Thyroid gland (tissue), 4 donors: ENCODE measurements at regions not wholly inside any gene's neighbourhood (a gene's known extent, or its start where the extent isn't known, plus 50 kb on each side); places are given as distances from the start of the nearest gene placed in this dataset.

Experiments
- DNase-seq, 2 donors: peaks; one replicate each; pipeline ENCODE4 v3.0.0-alpha.2; 2019
- H3K27ac ChIP-seq, 3 donors: fragments of 200-600 bp; sonication (generic); 1 replicate in 2 of 3; 2 replicates in 1 of 3; pipeline ENCODE4 v1.5.1; 2016 to 2019; ENCODE audit warnings: mild to moderate bottlenecking in 1 of 3, moderate library complexity in 1 of 3
- H3K27me3 ChIP-seq: fragments of 200-600 bp; sonication (generic); one replicate; pipeline ENCODE4 v1.5.1; 2019
- H3K36me3 ChIP-seq, 2 donors: fragments of 200-600 bp; sonication (generic); one replicate each; pipeline ENCODE4 v1.5.1; 2016 to 2019
- H3K4me1 ChIP-seq, 2 donors: fragments of 200-600 bp; sonication (generic); one replicate each; pipeline ENCODE4 v1.5.1; 2017 to 2019
- H3K4me3 ChIP-seq, 3 donors: fragments of 200-600 bp; sonication (generic); replicated peaks in 1 of 3; 1 replicate in 2 of 3; 2 replicates in 1 of 3; pipeline ENCODE4 v1.5.1; 2016; ENCODE audit warnings: mild to moderate bottlenecking in 1 of 3
- H3K9me3 ChIP-seq: fragments of 200-600 bp; sonication (generic); one replicate; pipeline ENCODE4 v1.5.1; 2017
- POLR2A ChIP-seq, 2 donors: fragments of 450-650 bp; IDR thresholded peaks; one replicate each; pipeline ENCODE4 v1.6.1; 2017; ENCODE audit warnings: antibody characterized with exemption in 2 of 2, mild to moderate bottlenecking in 2 of 2, moderate library complexity in 1 of 2
- whole genome bisulfite sequencing, 2 donors: methylation state at CpG; one replicate each; pipeline ENCODE4 v1.1.5; 2017; 5-methylcytosine and 5-hydroxymethylcytosine counted together
- intact Hi-C: fragments of 100-400 bp; cut with DNase I; formaldehyde crosslinking; loops from one replicate; pipeline ENCODE4 v1.15.1; 2023
- TF ChIP-seq, protein P1 (sequence below), 6 experiments: fragments of 200-600 bp in 3 of 6; fragments of 450-650 bp in 3 of 6; sonication (generic) in 3 of 6; IDR thresholded peaks; one replicate each; pipeline ENCODE4 v1.5.1; 2016 to 2019; ENCODE audit warnings: antibody characterized with exemption in 6 of 6, mild to moderate bottlenecking in 2 of 6, inconsistent platforms in 1 of 6, moderate library complexity in 1 of 6

DNA sequence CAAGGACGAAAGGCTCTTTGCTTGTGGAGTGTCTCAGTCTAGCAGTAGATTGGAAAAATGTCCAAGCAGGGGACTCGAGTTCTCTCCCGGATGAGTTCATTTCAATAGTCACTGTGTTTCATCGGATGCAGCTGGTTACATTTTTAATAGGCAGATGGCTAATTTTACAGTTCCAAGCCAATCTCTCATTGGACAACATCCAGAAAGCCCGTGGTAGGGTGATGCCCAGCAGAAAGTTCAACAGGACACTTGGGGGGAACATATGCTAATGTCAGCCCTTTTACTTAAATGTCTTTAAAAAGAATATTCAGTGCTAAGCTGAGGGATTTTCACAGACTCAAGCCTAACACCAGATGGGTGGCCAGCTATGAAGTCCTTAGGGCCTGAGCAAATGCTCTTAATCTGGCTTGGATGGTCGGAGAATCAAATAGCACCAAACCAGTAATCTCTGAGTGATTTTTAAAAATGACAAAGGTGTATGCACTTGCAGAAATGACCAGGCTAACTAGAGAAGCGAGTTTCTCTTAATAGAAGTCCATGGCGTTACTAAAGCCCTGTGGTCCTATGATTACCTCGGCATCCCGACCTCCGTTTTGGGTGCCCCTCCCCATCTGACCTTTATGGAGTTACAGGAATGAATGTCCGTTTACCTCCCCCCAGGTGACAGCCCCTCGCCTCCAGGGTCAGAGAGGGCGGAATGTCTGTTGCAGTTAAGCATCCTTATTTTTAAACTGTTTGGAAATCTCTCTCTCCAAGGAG, 289.2 kb upstream of the SALL1 start:
- WGBS, 2 donors, result 37 to 39% methylated on average over 14 of the region's 14 CpGs
- no peaks in the 10 kb centered on the region for H3K27me3 ChIP-seq
- DNase-seq, result no peak
- H3K27ac ChIP-seq, result no peak overlapping the region
- TF ChIP-seq, protein P1, sequence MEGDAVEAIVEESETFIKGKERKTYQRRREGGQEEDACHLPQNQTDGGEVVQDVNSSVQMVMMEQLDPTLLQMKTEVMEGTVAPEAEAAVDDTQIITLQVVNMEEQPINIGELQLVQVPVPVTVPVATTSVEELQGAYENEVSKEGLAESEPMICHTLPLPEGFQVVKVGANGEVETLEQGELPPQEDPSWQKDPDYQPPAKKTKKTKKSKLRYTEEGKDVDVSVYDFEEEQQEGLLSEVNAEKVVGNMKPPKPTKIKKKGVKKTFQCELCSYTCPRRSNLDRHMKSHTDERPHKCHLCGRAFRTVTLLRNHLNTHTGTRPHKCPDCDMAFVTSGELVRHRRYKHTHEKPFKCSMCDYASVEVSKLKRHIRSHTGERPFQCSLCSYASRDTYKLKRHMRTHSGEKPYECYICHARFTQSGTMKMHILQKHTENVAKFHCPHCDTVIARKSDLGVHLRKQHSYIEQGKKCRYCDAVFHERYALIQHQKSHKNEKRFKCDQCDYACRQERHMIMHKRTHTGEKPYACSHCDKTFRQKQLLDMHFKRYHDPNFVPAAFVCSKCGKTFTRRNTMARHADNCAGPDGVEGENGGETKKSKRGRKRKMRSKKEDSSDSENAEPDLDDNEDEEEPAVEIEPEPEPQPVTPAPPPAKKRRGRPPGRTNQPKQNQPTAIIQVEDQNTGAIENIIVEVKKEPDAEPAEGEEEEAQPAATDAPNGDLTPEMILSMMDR (IDR thresholded peaks at IDR 0.05), result no peak
- no peak for TF ChIP-seq POLR2A (IDR thresholded peaks at IDR 0.05)
- no peaks in the 10 kb centered on the region for H3K4me1 ChIP-seq
- H3K4me3 ChIP-seq, result no peak overlapping the region
- intact Hi-C loops, result no loop called here
- H3K9me3 ChIP-seq, result no peaks in the 10 kb centered on the region
- no peaks in the 10 kb centered on the region for H3K36me3 ChIP-seq

DNA sequence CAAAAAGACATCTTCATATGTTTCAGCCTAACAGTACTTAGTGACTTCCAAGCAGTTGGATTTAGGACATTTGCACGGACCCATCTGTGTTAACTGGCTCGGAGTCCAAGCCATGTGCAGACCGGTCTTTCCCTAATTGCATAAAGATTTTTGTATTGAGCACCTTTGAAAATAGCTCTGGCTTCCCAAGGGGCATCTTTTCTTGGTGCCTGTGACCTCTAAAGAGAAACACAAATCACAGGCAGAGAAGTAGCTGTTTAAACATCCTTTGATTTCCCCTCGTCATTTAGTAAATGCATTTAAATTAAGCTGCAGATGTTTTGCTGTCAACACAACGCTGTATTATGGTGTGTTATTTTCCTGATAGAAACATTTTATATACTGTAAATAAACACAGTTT, 288.2 kb upstream of the SALL1 start:
- Histone ChIP-seq H3K4me1 (no peaks in the 10 kb centered on the region), H3K36me3 (no peaks in the 10 kb centered on the region), H3K9me3 (no peaks in the 10 kb centered on the region), H3K4me3 (no peak overlapping the region), H3K27ac (no peak overlapping the region), H3K27me3 (no peaks in the 10 kb centered on the region)
- TF ChIP-seq, protein P1 (IDR thresholded peaks at IDR 0.05), result no peak
- TF ChIP-seq POLR2A (IDR thresholded peaks at IDR 0.05), result no peak
- WGBS, 2 donors, result 79 to 86% methylated on average over 5 of the region's 5 CpGs
- intact Hi-C loops, result no loop called here
- DNase-seq, result no peak

DNA sequence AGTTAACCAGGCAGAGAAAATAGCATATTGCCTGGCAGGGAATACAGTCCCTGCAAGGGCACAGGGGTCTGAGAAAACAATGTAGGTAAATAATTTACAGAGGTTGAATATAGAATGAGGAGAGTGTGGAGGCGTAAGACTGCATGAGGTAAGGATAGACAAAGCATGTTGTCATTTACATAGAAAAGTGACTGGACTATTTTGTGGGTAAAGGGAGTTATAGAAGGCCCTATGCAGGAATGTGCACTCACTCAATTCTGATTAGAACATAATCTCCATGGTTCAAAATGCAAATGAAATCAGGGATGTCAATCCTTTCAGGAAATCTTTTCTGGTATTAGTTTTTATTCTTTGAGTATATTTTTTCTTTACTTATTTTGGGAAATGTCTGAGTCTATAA, 285.7 kb upstream of the SALL1 start:
- Histone ChIP-seq H3K4me1 (peaks cover under 1 to 1% of the 10 kb centered on the region in 2 donors), H3K9me3 (no peaks in the 10 kb centered on the region), H3K27ac (no peak overlapping the region), H3K36me3 (no peaks in the 10 kb centered on the region), H3K4me3 (no peak overlapping the region), H3K27me3 (no peaks in the 10 kb centered on the region)
- 98% methylated on average over 1 of the region's 1 CpG for WGBS, 2 donors
- TF ChIP-seq, protein P1 (IDR thresholded peaks at IDR 0.05), result no peak
- TF ChIP-seq POLR2A (IDR thresholded peaks at IDR 0.05), result no peak
- no peak for DNase-seq
- intact Hi-C loops, result no loop called here

DNA sequence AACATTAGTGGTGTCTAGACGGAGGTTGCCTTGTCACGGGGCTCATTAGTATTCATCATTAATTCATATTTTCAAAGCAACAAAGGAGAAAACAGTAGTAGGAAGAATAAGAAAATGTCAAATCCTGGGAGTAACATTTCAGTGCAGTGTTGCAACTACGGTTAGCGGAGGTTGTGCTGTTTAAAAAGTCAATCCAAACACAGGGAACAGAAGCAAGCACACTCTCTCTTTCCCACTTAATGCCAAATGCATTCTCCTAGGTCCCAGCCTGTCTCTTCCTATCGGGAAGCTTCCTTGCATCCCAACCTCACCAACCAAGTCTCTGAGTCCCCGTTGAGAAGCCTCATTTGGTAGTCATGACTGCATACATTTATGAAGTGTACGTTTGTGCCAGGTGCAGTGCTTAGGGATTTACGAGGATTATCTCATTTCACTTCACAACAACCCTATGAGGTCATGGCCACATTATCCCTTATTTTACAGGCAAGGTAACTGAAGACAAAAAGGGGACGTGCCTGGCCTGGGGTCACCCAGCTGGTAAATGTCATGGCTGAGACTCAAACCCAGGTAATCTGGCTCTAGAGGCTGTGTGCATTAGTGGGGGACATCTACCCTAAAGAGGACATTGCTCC, 283.6 kb upstream of the SALL1 start:
- Histone ChIP-seq H3K4me1 (peaks cover 10 to 19% of the 10 kb centered on the region in 2 donors), H3K27ac (no peak overlapping the region), H3K27me3 (no peaks in the 10 kb centered on the region), H3K4me3 (no peak overlapping the region), H3K9me3 (no peaks in the 10 kb centered on the region), H3K36me3 (no peaks in the 10 kb centered on the region)
- intact Hi-C loops, result no loop called here
- WGBS, 2 donors, result 74 to 78% methylated on average over 9 of the region's 9 CpGs
- TF ChIP-seq, protein P1 (IDR thresholded peaks at IDR 0.05), result no peak
- no peak for TF ChIP-seq POLR2A (IDR thresholded peaks at IDR 0.05)
- no peak for DNase-seq

DNA sequence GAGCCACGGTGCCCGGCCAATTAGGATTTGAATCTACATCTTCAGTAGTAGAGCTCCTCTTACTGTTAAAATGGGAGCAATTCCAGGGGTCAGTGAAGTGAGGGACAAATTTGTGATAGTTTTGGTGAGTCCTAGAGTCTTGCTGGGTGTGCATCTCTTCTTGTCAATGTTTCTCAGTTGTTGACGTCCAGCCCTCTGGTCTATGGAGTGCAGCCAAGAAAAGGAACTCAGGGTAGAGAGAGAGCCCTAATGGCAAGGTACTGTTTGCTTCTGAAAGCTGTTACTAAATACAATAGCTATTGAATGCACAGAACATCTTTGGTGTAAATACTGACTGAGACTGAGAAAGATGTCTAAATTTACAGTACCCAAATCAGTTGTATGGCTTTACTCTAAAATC, 282.5 kb upstream of the SALL1 start:
- intact Hi-C loops, result no loop called here

More for the DNA sequence above, 282.5 kb upstream of the SALL1 start:
- H3K9me3 ChIP-seq, result no peaks in the 10 kb centered on the region
- WGBS, 2 donors, result 28 to 38% methylated on average over 3 of the region's 3 CpGs
- no peak overlapping the region for H3K27ac ChIP-seq
- TF ChIP-seq, protein P1 (IDR thresholded peaks at IDR 0.05), result no peak
- TF ChIP-seq POLR2A (IDR thresholded peaks at IDR 0.05), result no peak
- no peak overlapping the region for H3K4me3 ChIP-seq
- no peaks in the 10 kb centered on the region for H3K36me3 ChIP-seq
- H3K4me1 ChIP-seq, result peaks cover 10 to 19% of the 10 kb centered on the region in 2 donors
- H3K27me3 ChIP-seq, result no peaks in the 10 kb centered on the region
- peak; percentile 23 to 25 for DNase-seq
